ENCODE measurements at regions not wholly inside any gene's neighbourhood (a gene's known extent, or its start where the extent isn't known, plus 50 kb on each side); places are given as distances from the start of the nearest gene placed in this dataset.

GRCh38 chr9:115910959-115911358 is 242.6 kb upstream of the PAPPA start:
- no peak for TF ChIP-seq CTCF (IDR thresholded peaks at IDR 0.05; ENCODE audit: borderline replicate concordance, extremely low read depth, low read length, poor library complexity, severe bottlenecking)
- no peak for TF ChIP-seq EZH2 (IDR thresholded peaks at IDR 0.05; ENCODE audit: borderline replicate concordance, low read depth, low read length, severe bottlenecking)

Measured in DND-41 (cell line).